ENCODE measurements at regions not wholly inside any gene's neighbourhood (a gene's known extent, or its start where the extent isn't known, plus 50 kb on each side); places are given as distances from the start of the nearest gene placed in this dataset.

DNA sequence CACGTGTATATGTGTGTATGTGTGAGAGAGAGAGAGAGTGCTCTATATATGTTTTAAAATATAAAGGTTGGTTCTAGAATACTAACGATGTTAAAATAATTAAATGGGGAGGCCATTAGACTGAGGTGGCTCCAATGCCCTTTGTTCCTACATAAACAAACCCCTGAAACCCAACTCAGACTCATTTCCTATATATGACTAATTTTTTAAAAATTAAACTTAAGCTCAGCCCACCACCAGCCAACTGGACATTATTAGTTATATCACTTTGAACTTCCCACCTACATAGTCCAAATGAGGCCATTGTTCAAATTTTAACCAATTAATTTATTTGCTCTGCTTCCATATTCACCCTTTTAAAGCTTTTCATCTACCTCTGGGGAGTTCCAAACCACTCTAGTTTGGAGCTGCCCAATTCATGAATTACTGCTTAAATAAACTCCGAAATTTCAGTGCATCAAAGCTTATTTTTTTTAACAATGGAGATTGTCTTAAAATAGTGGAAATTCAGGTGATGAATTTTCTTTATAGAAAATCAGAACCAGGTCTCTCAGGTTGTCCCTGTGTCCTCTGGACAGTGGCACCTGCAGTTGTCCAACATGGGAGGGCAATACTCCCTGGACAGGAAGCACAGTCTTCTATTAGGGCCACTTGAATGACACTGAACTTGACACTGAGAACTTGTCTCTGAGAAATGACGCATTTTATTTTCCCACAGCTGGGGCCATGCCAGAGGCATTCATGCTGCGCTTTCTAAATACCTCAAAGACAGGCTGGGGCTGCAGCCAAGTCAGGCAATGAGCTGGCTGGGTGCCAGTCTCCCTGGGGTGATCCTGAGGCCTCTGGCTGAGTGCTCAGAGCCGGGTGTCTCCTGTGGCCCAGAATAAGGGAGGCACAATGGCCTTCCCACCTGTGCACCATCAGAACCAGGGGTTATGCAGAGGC is 109.5 kb upstream of the TMEM72 start:
- H3K4me3 ChIP-seq (replicated peaks in 1 of 2; ENCODE audit: low read depth in 2 of 2, low read length in 2 of 2) = no peak overlapping the region
- TF ChIP-seq, protein P1, sequence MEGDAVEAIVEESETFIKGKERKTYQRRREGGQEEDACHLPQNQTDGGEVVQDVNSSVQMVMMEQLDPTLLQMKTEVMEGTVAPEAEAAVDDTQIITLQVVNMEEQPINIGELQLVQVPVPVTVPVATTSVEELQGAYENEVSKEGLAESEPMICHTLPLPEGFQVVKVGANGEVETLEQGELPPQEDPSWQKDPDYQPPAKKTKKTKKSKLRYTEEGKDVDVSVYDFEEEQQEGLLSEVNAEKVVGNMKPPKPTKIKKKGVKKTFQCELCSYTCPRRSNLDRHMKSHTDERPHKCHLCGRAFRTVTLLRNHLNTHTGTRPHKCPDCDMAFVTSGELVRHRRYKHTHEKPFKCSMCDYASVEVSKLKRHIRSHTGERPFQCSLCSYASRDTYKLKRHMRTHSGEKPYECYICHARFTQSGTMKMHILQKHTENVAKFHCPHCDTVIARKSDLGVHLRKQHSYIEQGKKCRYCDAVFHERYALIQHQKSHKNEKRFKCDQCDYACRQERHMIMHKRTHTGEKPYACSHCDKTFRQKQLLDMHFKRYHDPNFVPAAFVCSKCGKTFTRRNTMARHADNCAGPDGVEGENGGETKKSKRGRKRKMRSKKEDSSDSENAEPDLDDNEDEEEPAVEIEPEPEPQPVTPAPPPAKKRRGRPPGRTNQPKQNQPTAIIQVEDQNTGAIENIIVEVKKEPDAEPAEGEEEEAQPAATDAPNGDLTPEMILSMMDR (IDR thresholded peaks at IDR 0.05; ENCODE audit: low read depth, low read length) = no peak
- DNase-seq (ENCODE audit: low read depth in 2 of 2) = peak; percentile 98

DNA sequence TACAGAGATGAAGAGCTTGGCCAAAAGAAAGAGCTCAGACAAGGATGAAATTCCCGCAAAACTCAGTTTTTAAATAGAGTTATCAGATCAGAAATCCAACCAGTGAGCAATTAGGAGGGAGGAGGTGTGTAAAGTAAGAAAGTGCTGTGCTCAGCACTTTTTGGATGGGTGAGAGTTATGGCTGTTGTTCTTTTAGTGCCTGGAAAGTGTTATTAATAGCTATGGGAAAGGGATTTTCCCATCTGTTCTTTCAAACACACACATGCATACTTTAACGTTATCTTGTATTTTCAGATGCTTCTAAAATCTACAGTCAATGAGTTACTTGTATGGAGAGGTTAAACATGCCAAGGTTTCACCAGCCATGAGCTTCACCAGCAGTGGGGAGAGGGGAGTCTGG is 107.3 kb upstream of the TMEM72 start:
- no peak for DNase-seq (ENCODE audit: low read depth in 2 of 2)
- H3K4me3 ChIP-seq (replicated peaks in 1 of 2; ENCODE audit: low read depth in 2 of 2, low read length in 2 of 2) = no peak overlapping the region
- TF ChIP-seq, protein P1 (IDR thresholded peaks at IDR 0.05; ENCODE audit: low read depth, low read length) = no peak

DNA sequence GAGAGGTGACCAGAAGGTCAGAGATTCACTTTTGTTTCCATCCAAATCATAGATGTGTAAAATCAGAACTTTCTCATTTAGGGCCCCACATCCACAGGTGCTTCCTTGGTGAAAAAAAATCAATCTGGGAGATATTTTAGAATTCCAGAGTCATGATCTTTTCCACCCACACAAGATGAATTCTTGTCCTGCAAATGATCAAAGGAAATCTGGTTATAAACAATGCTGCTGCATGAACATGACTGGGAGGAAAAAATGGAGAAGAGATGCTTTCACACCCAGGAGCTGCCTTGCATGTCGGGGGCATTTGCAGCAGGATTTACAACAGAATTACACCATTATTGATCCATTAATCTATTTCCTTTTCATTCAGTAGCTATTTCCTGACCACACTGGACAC is 106.5 kb upstream of the TMEM72 start:
- no peak for DNase-seq (ENCODE audit: low read depth in 2 of 2)
- H3K4me3 ChIP-seq (replicated peaks in 1 of 2; ENCODE audit: low read depth in 2 of 2, low read length in 2 of 2) = no peak overlapping the region

DNA sequence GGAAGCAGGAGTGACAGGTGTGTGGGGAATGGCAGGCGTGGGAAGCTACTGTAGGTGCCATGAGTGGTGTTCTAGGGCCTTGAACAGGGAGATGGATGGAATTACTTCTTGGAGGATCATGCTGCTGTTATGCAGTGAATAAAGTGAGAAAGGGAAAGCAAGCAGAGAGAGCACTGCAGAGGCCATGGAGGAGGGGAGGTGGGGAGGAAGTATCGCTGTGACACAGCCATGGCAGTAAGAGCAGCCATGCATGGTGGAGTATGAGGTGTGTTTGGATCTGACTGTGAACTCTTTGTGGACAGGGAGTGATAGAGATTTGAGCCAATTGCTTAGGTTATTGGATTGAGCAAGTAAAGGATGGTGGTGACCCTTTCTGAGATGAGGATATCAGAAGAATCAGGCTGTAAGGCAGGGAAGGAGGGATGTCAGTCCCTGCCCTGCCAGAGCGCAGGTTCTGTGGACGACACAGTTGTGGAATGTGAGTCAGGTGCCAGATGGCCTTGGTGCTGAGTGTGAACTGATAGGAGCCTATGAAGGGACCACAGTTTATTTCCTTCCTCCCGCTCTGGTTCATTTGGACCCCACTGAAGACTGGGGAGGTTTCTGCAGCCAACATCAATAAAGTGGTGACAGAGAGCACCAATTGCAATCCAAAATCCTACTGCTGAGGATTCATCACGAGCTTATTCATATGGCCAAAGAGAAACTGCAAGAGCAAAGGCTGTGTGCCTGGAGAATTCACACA is 105.5 kb upstream of the TMEM72 start:
- DNase-seq (ENCODE audit: low read depth in 2 of 2) = no peak
- no peak overlapping the region for H3K4me3 ChIP-seq (replicated peaks in 1 of 2; ENCODE audit: low read depth in 2 of 2, low read length in 2 of 2)
- TF ChIP-seq, protein P1 (IDR thresholded peaks at IDR 0.05; ENCODE audit: low read depth, low read length) = no peak

More for the DNA sequence above, 106.5 kb upstream of the TMEM72 start:
- TF ChIP-seq, protein P1 (IDR thresholded peaks at IDR 0.05; ENCODE audit: low read depth, low read length) = no peak

DNA sequence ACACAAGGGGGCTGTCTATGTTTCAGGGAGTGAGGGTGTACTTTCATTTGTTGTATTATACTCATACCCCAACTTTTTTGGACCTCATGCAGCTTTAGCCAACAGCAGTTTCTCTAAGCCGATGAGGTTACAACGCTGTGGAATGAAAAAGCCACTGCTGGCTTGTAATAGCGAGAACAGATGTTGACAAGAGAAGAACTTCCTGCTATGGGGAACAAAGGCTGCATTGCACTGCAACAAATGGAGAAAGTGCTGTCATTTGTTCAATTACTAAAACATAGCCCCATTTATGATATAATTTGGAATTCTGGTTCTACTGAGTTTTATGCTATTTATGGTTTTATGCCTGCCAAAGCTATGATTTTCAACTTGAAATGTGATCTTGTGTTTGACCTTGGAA is 104.2 kb upstream of the TMEM72 start:
- DNase-seq (ENCODE audit: low read depth in 2 of 2) = peak in 1 of 2 donors; percentile 20
- no peak overlapping the region for H3K4me3 ChIP-seq (replicated peaks in 1 of 2; ENCODE audit: low read depth in 2 of 2, low read length in 2 of 2)
- TF ChIP-seq, protein P1 (IDR thresholded peaks at IDR 0.05; ENCODE audit: low read depth, low read length) = no peak

DNA sequence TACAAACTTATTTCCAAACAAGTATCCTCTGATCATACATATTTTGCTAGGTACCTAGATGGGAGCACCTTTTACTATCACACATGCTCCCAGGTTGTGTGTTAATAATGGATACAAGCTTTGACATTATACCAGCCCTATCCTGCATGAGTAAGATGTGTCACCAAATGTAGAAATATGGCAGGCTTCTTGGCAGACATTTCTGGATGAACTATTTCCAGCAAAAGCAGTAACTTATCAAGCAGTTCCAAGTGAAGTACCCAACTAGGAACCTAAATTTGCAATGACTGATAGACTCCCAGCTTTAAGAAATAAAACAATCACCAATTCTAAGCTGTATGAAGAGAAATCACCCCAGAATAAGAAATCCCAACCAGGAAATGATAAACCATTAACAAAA is 103.7 kb upstream of the TMEM72 start:
- TF ChIP-seq, protein P1 (IDR thresholded peaks at IDR 0.05; ENCODE audit: low read depth, low read length) = no peak
- peak in 1 of 2 donors; percentile 25 for DNase-seq (ENCODE audit: low read depth in 2 of 2)
- no peak overlapping the region for H3K4me3 ChIP-seq (replicated peaks in 1 of 2; ENCODE audit: low read depth in 2 of 2, low read length in 2 of 2)
